ENCODE measurements at regions not wholly inside any gene's neighbourhood (a gene's known extent, or its start where the extent isn't known, plus 50 kb on each side); places are given as distances from the start of the nearest gene placed in this dataset.

DNA sequence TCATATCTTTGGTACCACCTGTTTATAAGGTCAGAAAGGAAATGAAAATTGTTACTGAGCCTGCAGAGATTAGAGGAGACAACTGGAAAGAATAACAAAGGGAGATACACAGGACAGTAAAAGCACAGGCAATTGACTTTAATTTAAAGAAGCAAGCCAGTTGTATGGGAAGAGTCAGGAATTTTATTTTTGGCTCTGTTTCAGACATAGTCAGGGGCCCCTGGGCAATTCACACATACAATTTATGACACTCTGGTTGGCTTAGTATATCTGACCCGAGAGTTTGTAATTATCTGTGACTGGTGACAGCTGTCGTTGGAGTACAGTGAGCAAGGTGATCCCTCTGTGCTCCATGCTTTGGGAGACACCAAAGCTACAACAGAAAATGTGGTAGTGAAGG is 591.9 kb upstream of the NECTIN3 start:
- no peak for DNase-seq
- Histone ChIP-seq H3K56ac (ENCODE audit: insufficient read length, low read depth, low read length) (no peak overlapping the region), H3K18ac (ENCODE audit: insufficient read length, low read depth, low read length) (no peak overlapping the region), H3K9me3 (ENCODE audit: control insufficient read depth, low read depth, low read length) (no peaks in the 10 kb centered on the region), H3K27ac (ENCODE audit: insufficient read length, low read depth, low read length) (no peak overlapping the region), H2BK5ac (ENCODE audit: insufficient read length, low read length) (no peak overlapping the region), H4K8ac (replicated peaks; ENCODE audit: insufficient read length, low read depth, low read length) (no peak overlapping the region), H2AFZ (ENCODE audit: low read length) (no peak overlapping the region), H3K27me3 (ENCODE audit: insufficient read depth, low read length) (no peaks in the 10 kb centered on the region), H3K79me1 (ENCODE audit: insufficient read depth, low read depth, low read length, poor library complexity, severe bottlenecking) (no peaks in the 10 kb centered on the region), H3K4ac (ENCODE audit: low read depth, low read length) (no peak overlapping the region), H4K20me1 (ENCODE audit: control insufficient read depth, insufficient read depth, insufficient read length) (no peaks in the 10 kb centered on the region), H2BK20ac (ENCODE audit: low read depth, low read length, poor library complexity, severe bottlenecking) (no peak overlapping the region), H3T11ph (ENCODE audit: low read length) (no peak overlapping the region), H3K4me2 (ENCODE audit: insufficient read depth, insufficient read length, low read length) (no peak overlapping the region), H3K79me2 (ENCODE audit: insufficient read depth, low read length) (no peaks in the 10 kb centered on the region), H4K5ac (ENCODE audit: insufficient read length, low read depth, low read length) (no peak overlapping the region), H2BK120ac (ENCODE audit: low read depth, low read length, poor library complexity, severe bottlenecking) (no peak overlapping the region), H2BK12ac (ENCODE audit: insufficient read length, low read depth, low read length) (no peak overlapping the region), H3K9ac (ENCODE audit: extremely low read depth, insufficient read length, low read length) (no peak overlapping the region), H3K14ac (ENCODE audit: insufficient read depth, low read length) (no peak overlapping the region), H2AK5ac (ENCODE audit: insufficient read length, low read length) (no peak overlapping the region), H3K23ac (ENCODE audit: insufficient read length, low read depth, low read length) (no peak overlapping the region), H4K91ac (ENCODE audit: insufficient read length, low read depth, low read length) (no peak overlapping the region), H3K4me1 (ENCODE audit: insufficient read depth, low read length) (no peaks in the 10 kb centered on the region), H2BK15ac (ENCODE audit: low read depth, low read length) (no peak overlapping the region), H3K23me2 (ENCODE audit: insufficient read length, low read depth, low read length, poor library complexity, severe bottlenecking) (no peaks in the 10 kb centered on the region)
- Mint-ChIP-seq H3K36me3 (ENCODE audit: insufficient read depth in 1 of 3, low read depth in 3 of 3) (peaks cover 6 to 24% (median 9%) of the 10 kb centered on the region in 3 experiments), H3K4me3 (no peak overlapping the region), H3K27ac (no peak overlapping the region), H3K27me3 (ENCODE audit: low read depth) (no peaks in the 10 kb centered on the region), H3K9me3 (peaks cover 8 to 18% of the 10 kb centered on the region in 2 experiments), H3K4me1 (no peaks in the 10 kb centered on the region; a peak in 1 of 4 replicates)
- no CpG with 5 or more reads among the region's 2 CpGs for WGBS (ENCODE audit: extremely low coverage, insufficient read length, low lambda C conversion rate)
- TF ChIP-seq, protein P1, sequence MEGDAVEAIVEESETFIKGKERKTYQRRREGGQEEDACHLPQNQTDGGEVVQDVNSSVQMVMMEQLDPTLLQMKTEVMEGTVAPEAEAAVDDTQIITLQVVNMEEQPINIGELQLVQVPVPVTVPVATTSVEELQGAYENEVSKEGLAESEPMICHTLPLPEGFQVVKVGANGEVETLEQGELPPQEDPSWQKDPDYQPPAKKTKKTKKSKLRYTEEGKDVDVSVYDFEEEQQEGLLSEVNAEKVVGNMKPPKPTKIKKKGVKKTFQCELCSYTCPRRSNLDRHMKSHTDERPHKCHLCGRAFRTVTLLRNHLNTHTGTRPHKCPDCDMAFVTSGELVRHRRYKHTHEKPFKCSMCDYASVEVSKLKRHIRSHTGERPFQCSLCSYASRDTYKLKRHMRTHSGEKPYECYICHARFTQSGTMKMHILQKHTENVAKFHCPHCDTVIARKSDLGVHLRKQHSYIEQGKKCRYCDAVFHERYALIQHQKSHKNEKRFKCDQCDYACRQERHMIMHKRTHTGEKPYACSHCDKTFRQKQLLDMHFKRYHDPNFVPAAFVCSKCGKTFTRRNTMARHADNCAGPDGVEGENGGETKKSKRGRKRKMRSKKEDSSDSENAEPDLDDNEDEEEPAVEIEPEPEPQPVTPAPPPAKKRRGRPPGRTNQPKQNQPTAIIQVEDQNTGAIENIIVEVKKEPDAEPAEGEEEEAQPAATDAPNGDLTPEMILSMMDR (conservative IDR thresholded peaks at IDR 0.05), result no peak

Measured in H9 (cell line).